GM18498 (cell line): ENCODE measurements at regions not wholly inside any gene's neighbourhood (a gene's known extent, or its start where the extent isn't known, plus 50 kb on each side); places are given as distances from the start of the nearest gene placed in this dataset.
"Not testable (repeated sequence)": the region's sequence is repeated elsewhere in the genome, so short reads cannot be mapped to it uniquely, and the experiment has no call there.

Experiments used
- ATAC-seq: cut with Tn5 transposase; IDR thresholded peaks from one replicate; pipeline ENCODE4 v1.9.1; 2021; ENCODE audit warnings: mild to moderate bottlenecking, moderate library complexity; ENCODE audit not compliant: unreplicated experiment

DNA sequence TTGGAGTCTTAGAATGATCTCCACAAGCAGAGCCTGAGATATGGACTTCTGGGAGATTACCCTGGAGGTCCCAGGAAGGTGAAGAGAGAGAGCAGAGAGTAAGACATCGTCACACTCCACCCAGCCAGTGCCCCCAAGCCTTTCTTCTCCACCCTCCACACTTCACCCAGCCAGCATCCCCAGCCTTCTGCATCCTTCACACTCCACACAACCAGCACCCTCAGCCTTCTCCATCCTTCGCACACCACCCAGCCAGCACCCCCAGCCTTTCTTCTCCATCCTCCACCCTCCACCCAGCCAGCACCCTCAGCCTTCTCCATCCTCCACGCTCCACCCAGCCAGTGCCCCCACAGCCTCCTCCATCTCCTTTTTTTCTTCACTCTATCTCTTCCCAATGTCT lies 603.9 kb upstream of the B3GAT1 start:
- ATAC-seq: no peak

DNA sequence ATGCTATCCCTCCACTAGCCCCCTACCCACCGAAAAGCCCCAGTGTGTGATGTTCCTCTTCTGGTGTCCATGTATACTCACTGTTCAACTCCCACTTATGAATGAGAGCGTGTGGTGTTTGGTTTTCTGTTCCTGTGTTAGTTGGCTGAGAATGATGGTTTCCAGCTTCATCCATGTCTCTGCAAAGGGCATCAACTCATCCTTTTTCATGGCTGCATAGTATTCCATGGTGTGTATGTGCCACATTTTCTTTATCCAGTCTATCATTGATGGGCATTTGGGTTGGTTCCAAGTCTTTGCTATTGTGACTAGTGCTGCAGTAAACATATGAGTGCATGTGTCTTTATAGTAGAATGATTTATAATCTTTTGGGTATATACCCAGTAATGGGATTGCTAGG lies 599.3 kb upstream of the B3GAT1 start:
- not testable (repeated sequence) for ATAC-seq

DNA sequence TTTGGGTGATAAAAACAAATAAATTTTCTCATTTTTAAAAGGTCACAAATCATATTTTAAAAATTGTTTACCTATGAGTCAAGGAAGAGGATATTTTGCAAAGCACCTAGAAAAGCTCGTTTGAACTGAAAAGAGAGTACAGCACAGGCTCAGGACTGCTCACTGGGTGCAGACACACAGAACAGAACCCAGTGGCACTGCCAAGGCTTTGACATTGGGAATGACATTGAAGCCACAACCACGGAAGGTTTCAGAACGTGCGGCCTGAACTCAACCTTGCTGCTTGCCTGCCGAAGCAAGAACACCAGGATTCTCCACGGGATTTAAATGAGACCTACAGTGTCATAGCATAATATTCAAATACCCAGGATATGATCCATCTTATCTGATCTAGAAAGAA lies 597.1 kb upstream of the B3GAT1 start:
- no peak for ATAC-seq

DNA sequence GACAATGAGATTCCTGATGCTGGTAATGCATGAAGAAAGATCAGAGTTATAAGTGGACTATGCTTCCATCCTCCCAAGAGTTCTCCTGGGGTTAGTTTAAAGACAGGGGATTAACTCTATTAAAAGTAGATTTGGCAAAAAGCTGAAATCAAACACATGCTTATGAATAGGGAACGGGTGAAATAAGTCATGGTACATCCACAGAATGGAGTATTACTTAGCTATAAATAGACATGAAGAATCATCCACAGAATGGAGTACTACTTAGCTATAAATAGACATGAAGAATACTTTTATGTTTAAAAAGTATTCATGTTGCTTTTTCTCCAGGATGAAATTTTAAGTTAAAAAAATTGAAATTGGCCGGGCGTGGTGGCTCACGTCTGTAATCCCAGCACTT lies 596.4 kb upstream of the B3GAT1 start:
- ATAC-seq: no peak

DNA sequence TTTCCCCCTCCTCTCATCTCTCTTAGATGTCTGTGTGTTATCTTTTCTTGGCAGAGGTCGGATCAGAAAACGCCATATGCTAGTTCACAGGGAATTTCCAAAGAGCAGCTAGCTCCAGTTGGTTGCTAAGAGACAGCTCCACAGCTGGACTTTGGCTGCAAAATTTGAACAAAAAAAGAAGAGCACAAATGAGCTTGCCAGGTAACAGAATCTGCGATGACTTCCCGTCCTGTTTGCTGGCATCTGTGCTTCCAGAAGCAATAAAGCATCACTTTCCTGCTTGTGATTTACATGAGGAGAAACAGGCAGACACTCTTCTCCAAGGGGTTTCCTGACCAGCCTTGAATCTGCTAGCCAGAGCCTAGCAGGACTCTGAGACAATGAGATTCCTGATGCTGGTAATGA lies 596.0 kb upstream of the B3GAT1 start:
- ATAC-seq: no peak

DNA sequence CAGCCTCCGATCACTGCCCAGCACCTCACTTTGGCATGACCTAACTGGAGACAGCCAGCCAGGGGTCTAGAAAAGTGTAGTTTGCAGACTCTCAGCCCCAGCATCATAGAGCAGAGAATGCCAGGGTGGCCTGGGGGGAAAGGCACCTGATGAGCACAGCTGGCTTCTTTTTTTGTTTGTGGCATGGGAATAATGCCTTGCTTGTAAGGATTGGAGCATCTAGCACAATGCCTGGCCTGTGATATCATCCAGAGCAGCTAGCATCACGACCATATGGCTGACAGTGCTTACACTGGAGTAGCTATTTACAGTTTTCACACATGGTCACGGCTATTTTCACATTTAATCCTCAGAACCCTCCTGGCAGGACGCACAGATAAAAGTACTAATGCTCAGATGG lies 594.8 kb upstream of the B3GAT1 start:
- ATAC-seq: no peak

DNA sequence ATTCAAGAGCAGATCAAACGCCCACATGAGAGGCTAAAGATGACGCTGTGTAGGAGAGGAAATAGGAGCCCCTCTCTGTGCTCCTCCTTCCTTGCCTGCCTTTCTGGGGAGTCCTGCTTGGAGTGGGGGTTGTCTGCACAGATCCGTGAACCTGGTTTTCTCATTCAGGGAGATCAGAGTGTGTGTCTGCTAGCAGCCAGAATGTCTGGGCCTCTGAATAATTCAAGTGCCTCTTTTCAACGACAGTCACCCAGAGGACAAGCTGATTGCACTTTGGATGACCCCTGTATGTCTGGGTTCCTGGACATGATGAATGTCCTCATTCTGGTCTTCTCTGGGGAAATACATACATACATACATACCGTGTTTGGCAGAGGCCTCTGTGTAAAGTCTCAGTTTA lies 592.5 kb upstream of the B3GAT1 start:
- ATAC-seq: no peak

DNA sequence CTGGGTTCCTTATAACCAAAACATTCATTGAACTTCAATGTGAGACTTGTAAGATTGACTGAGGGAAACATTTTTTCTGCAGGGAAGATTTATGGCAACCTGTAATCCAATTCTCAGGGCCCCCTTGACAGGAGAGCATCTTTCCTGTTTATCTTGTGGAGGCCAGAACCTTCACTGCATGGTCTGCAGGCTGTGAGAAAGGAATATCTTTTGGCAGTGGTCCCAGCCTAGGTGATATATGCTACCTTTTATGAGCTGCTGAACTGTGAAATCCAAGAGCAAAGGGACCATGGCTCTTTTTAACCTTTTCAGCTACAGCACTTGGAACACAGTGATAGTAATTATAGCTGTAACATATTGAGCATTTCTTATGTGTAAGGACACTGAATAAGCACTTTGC lies 590.2 kb upstream of the B3GAT1 start:
- ATAC-seq: no peak

DNA sequence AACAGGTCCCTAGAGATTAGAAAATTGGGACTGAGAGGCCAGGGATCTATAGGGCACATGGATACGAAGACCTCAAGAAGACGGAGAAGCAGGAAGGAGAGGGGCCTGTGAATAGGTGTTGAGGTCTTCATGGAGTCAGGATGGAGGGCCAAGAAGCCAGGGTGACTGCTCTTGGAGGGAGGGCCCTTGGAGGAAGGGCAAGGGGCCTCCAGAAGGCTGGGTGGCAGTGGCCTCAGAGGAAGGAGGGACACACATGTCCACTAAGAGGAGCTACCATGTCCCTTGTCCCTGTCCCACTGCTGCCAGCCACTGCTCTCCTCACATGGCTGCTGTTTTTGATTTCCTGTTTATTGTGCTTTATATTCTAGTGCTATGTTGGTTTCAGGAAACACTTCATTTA lies 589.5 kb upstream of the B3GAT1 start:
- no peak for ATAC-seq

DNA sequence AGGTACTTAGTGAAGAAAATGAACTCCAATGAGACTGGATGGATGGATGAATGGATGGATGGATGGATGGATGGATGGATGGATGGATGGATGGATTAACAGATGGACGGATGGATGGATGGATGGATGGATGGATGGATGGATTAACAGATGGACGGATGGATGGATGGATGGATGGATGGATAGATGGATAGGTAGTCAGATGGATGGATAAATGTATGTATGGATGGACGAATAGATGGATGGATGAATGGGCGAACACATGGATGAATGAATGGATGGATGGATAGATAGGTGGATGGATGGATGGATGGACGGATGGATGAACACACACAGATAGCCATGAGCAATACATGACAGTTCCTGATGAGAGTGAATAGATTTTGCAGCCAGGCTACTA lies 589.0 kb upstream of the B3GAT1 start:
- ATAC-seq: not testable (repeated sequence)

DNA sequence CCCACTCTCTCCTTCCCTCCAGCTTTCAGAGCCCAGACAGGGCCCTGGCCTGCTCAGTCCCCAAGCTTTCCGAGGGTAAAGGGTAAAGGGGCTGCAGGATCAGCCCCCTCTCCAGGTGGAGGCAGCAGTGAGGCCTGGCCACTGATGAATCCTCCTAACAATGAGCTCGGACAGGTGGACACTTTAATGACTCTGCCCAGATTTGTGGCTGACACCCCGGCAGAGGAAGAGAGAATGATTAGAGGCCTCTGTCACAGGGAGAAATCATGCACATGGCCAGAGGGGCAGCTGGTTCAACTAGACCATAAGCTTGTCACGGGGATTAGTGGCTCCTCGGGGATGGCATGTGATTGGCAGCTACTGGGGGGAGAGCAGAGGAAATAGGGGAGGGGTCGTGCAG lies 587.5 kb upstream of the B3GAT1 start:
- ATAC-seq: no peak

DNA sequence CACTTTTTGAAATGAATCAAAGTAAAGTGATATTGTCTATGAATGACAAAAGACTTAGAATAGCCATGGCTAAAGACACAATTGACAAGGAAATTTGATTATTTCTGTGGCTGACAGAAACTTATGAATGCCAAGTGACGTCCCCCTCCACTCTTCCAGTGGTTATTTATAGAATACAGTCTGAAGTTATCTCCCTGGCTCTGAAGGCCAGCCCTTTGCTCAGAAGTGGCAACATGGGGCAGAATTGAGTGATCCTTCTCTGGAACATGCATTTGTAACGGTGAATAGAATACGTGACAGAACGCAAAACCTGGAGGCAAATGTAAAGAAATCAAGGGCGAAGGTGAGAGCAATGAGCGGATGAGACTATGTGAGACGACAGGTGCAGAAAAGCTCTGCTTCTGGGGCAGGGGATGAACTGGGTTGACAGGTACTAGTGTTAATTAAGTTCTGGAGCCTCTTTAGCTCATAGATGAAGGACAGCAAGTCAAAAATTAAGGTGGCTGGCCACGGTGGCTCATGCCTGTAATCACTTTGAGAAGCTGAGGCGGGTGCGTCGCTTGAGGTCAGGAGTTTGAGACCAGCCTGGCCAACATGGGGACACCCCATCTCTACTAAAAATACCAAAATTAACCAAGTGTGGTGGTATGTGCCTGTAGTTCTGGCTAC lies 585.7 kb upstream of the B3GAT1 start:
- no peak for ATAC-seq

DNA sequence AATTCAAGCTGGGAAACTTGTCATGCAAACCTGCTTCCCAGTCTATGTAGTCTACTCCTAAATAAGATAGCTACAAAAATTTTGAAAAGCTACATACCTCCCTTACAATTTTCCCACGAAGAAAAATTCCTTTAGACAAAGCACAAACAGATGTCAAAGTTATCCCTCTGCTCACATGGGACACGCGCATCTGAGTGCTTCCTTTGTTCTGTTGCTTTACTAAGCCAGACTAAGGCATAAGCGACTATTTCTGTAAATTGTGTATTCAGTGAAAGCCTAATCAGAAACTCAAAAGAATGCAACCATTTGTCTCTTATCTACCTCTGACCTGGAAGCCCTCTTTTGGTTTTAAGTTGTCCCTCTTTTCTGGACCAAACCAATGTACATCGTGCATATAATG lies 583.7 kb upstream of the B3GAT1 start:
- no peak for ATAC-seq

DNA sequence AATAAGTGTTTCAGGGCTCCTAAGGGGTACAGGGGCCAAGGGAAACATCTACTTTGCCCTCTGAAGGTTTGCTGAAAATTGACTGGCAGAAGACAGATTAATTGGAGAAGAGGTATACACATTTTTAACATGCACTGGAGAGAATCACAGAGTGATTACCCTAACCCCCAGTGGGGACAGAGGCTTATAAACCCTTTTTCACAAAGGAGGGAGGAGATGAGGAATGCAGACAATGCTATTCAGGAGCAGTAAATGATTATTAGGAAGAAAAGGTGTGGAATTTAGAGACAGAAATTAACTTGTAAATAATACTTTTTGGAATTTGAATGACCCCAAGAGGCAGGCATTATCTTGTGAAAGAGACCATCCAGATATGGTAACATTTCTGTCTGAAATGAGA lies 582.4 kb upstream of the B3GAT1 start:
- no peak for ATAC-seq

DNA sequence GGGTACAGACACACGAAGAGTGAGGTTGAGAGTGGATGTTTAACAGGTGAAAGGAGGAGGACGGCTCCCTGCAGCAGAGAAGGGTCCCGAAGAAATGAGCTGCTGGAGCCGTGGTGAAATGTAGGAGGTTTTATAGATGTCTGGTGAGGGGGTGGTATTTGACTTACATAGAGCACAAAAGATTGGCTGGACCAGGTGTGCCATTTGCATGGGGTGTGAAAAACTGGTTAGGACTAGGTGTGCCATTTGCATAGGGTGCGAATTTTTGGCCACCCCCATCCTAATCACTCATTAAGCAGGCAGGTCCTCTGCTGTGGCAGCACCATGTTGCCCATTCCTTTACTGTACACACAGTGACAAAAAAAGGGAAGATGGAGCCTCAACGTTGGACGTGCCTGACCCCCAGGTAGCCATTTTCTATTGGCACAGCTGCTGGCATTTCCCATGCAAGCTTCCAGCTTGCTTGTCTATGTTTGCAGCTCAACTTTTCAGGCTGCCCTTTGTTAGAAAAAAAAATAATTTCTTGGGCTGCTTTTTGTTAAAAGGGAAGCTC lies 581.7 kb upstream of the B3GAT1 start:
- ATAC-seq: no peak

DNA sequence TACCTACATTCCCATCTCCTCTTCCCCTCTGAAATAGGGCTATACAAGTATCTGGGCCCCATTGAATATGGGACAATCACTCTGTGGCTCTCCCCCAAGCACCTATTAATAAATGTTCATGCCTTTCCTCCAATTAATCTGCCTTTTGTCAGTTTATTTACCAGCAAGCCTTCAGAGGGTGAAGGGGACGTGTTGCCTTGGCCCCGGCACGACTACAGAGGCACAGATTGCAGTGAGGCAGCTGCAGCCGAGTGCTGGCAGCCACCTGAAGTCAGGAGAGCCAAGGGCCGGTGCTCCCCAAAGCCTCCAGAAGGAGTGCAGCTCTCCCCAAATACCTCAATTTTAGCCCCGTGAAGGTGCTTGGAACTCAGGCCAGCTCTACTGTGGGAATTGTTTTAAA lies 580.9 kb upstream of the B3GAT1 start:
- no peak for ATAC-seq

DNA sequence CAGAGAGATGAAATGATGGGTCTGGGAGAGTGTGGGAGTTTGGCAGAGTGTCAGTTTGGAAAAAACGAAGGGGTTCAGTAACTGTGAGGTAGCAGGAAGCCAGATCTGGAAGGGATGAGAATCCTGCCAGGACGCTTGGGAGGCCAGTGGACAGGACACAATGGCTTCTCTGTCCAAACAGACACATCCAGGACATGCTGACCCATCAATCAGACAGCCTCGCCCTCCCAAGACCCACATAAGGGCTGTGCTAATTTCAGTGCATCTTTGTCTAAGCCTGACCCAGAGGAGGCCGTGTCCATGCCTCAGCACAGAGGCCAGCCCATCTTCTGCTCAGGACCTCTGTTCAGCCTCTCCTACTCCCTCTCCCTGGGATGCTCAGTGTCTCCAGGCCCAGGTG lies 576.5 kb upstream of the B3GAT1 start:
- ATAC-seq: no peak

DNA sequence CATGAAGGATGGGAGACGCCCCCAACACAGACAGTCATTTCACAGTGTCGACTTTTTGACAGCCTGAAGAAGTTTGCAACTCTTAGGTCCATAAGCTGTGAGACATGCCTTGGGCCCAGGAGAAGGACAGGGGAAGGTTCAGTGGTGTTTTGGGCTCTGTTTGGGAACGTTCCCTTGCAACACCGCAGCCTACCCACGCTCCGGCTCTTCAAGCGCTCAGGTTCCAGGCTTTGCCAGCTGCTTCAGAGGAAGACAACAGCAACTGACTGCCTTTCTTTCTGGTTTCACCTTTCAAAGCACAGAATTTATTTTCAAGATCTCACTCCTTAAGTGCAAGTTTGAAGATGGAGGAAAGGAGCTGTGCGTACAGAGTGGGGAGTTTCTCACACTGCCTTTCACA lies 575.8 kb upstream of the B3GAT1 start:
- no peak for ATAC-seq

DNA sequence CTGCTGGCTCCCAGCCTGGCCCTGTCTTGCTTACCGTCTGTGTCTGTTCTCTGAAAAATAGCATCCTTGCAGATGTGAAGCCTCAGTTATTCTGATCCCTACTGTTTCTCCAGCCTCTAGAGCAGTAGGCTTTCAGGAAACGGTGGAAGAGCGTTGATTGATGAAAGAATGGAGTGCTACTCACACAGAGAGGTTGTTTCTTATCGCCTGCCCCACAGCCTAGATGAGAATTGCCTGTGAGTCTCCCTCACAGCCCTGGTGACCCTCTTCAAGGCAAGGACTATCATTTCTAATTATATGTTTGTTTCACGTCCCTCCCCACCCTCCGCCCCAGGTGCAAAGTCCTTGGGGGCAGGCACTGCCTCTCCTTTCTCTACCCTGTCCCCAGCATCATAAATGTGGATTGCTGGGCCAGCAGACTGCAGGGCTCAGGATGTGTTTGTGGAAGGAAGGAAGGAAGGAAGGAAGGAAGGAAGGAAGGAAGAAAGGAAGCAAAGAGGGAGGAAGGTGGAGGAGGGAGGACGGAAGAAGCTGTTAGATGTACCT lies 575.3 kb upstream of the B3GAT1 start:
- no peak for ATAC-seq

DNA sequence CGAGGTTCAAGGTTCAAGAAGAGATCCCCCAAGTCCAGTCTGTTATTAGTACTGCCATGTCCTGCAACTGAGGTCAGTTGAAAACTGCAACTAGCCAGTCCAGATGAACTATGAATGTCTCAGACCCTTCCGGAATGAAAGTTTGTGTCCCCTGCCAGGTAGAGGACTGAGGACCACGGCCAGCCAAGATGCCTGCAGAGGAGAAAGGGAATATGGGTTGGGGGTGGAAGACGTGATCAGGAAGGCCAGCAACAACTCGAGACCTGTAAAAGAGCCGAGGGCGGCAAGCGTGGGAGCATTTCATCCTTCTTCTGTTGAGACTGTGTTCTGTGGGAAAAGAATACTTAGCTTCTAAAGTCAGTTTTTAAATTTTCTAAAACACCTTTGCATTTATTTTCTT lies 572.4 kb upstream of the B3GAT1 start:
- ATAC-seq: no peak

DNA sequence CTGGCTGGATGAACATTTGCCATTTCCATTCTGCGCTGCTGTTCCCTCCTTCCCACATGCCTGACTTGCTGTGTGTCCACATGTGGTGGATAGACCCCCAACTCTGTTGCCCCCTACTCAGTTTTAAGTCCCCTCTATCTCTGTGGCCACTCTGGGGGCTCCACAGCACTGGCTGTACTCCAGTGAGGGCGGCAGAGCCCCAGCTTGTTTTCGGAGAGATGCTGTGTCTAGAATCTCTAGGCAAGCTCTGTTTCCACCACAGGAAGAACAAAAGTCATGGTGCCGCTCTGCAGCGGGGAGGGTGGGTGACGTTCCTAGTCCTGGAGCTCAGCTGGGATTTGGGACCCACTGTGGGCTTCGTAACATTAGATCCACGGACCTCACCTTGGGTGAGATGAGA lies 570.4 kb upstream of the B3GAT1 start:
- ATAC-seq: not testable (repeated sequence)

DNA sequence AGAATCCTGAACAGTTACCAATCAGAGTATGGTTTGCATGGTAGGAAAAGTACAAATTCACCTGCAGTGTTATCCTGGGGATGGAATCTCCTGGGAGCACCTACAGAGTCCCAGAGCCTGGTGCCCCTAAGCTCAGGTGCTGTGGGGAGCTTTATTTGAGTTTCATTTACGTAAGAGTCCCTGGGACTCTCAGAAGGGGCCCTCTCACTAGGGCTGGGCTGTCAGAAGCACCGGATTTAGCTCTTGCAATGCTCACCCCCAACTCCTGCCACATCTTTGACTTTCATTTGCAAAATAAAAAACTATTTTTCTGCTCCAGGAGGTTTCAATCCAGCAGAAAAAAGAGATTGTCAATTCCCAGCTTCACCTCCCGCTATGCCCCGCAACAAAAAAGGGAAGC lies 569.8 kb upstream of the B3GAT1 start:
- ATAC-seq: no peak
